MCF 10A (cell line): ENCODE measurements at regions not wholly inside any gene's neighbourhood (a gene's known extent, or its start where the extent isn't known, plus 50 kb on each side); places are given as distances from the start of the nearest gene placed in this dataset.

Source experiments
- BruUV-seq: library from RNA; stranded (reverse); fragments of 400-500 nt; replicated peaks from 2 replicates; lab custom pipeline; 2021; lab: Mats Ljungman, UMichigan
- CTCF ChIA-PET: fragments of 300-600 bp; sonication (Branson Sonifier 250); formaldehyde crosslinking; extraction: SDS; loops from one replicate; lab custom pipeline; 2021; ENCODE audit warnings: antibody characterized with exemption, inconsistent platforms; lab: Yijun Ruan, JAX
- POLR2A ChIA-PET: fragments of 300-600, 350-650 bp; sonication (Branson Sonifier 250); formaldehyde crosslinking; extraction: SDS; loops from one replicate; lab custom pipeline; 2020; ENCODE audit warnings: antibody characterized with exemption, inconsistent platforms; lab: Yijun Ruan, JAX
- DNase-seq: peaks from one replicate; pipeline ENCODE4 v3.0.0-alpha.2; 2018; ENCODE audit not compliant: unreplicated experiment
- H3K27ac Mint-ChIP-seq: one replicate; pipeline ENCODE4 v1.8.0; 2022; ENCODE audit warnings: mild to moderate bottlenecking, low read depth, mixed read lengths; ENCODE audit not compliant: unreplicated experiment
- H3K27me3 Mint-ChIP-seq: one replicate; pipeline ENCODE4 v1.8.0; 2022; ENCODE audit warnings: mixed read lengths; ENCODE audit not compliant: insufficient read depth, unreplicated experiment
- H3K36me3 Mint-ChIP-seq: one replicate; pipeline ENCODE4 v1.8.0; 2022; ENCODE audit warnings: mild to moderate bottlenecking, moderate library complexity, mixed read lengths; ENCODE audit not compliant: insufficient read depth, unreplicated experiment
- H3K4me1 Mint-ChIP-seq: one replicate; pipeline ENCODE4 v1.8.0; 2022; ENCODE audit warnings: mixed read lengths; ENCODE audit not compliant: insufficient read depth, unreplicated experiment
- H3K4me3 Mint-ChIP-seq: one replicate; pipeline ENCODE4 v1.8.0; 2022; ENCODE audit warnings: mild to moderate bottlenecking, moderate library complexity, mixed read lengths; ENCODE audit not compliant: unreplicated experiment
- H3K9me3 Mint-ChIP-seq: one replicate; pipeline ENCODE4 v1.8.0; 2022; ENCODE audit warnings: mixed read lengths; ENCODE audit not compliant: unreplicated experiment
- intact Hi-C: fragments of 100-400 bp; cut with micrococcal nuclease; formaldehyde crosslinking; loops from 2 replicates; pipeline ENCODE4 v1.14.1; 2022
- TF ChIP-seq, protein P1 (sequence below): fragments of 200-600 bp; IDR thresholded peaks from one replicate; pipeline ENCODE4 v1.8.0; 2022; ENCODE audit warnings: antibody characterized with exemption, mild to moderate bottlenecking; ENCODE audit not compliant: unreplicated experiment

DNA sequence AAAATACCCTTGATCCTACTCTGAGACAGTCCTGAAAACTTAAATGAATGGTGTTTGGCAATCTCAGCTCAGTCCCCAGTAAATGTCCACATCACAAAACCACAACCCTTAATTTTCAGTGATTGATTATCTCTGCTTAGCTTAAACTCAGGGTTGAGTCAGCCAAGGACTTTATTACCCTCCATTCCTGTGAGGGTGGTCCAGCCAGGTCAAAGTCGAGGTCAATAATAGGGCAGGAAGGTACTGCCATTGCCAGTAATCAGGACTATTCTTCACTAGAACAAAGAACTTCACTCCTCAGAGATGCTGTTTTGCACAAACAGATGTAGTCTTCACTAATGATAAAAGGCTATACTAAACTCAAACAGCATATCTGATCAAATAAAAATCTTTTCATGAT, 499.4 kb downstream of the ISL1 start:
- TF ChIP-seq, protein P1, sequence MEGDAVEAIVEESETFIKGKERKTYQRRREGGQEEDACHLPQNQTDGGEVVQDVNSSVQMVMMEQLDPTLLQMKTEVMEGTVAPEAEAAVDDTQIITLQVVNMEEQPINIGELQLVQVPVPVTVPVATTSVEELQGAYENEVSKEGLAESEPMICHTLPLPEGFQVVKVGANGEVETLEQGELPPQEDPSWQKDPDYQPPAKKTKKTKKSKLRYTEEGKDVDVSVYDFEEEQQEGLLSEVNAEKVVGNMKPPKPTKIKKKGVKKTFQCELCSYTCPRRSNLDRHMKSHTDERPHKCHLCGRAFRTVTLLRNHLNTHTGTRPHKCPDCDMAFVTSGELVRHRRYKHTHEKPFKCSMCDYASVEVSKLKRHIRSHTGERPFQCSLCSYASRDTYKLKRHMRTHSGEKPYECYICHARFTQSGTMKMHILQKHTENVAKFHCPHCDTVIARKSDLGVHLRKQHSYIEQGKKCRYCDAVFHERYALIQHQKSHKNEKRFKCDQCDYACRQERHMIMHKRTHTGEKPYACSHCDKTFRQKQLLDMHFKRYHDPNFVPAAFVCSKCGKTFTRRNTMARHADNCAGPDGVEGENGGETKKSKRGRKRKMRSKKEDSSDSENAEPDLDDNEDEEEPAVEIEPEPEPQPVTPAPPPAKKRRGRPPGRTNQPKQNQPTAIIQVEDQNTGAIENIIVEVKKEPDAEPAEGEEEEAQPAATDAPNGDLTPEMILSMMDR = no peak
- no peak for DNase-seq
- ChIA-PET POLR2A (no interaction called here), CTCF (interaction anchor here (0.9 kb wide), 1 partner anchor 11 kb away, joined by 4 read pairs; no protein-coding TSS in a partner anchor)
- BruUV-seq = no TSS peak
- Mint-ChIP-seq H3K4me3 (no peak overlapping the region), H3K27ac (no peak overlapping the region), H3K27me3 (no peaks in the 10 kb centered on the region), H3K9me3 (no peaks in the 10 kb centered on the region), H3K4me1 (no peaks in the 10 kb centered on the region), H3K36me3 (no peaks in the 10 kb centered on the region)
- intact Hi-C loops = no loop called here

DNA sequence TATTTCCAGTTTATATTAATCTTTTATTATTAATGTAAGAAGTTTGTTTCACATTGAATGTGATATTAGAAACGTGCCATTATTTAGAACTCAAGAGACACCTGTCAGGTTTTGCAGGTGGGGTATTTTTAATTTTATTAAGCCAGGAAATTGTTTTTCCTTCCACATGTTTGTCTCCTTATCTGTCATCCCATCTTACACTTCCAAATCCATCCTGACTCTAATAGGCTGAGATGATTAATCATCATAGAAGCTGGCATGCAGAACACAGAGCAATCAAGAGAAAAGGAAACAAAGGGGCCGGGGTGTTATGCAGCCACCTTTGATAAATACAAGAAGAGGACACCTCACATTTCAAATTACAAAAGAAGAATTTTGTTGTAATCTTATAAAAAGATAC, 506.5 kb downstream of the ISL1 start:
- Mint-ChIP-seq H3K9me3 (no peaks in the 10 kb centered on the region), H3K4me3 (no peak overlapping the region), H3K27me3 (no peaks in the 10 kb centered on the region), H3K27ac (no peak overlapping the region), H3K36me3 (peaks cover 6% of the 10 kb centered on the region), H3K4me1 (peaks cover 6% of the 10 kb centered on the region)
- TF ChIP-seq, protein P1 = no peak
- POLR2A ChIA-PET = no interaction called here
- intact Hi-C loops = no loop called here
- CTCF ChIA-PET = no interaction called here
- DNase-seq = no peak
- no TSS peak for BruUV-seq

- H3K27me3 Mint-ChIP-seq = no peaks in the 10 kb centered on the region
- H3K4me1 Mint-ChIP-seq = peaks cover 6% of the 10 kb centered on the region
- H3K27ac Mint-ChIP-seq = no peak overlapping the region
- H3K4me3 Mint-ChIP-seq = no peak overlapping the region
- ChIA-PET POLR2A (no interaction called here), CTCF (no interaction called here)
- TF ChIP-seq, protein P1 = no peak
- no TSS peak for BruUV-seq
- no peaks in the 10 kb centered on the region for H3K9me3 Mint-ChIP-seq
- intact Hi-C loops = no loop called here
- no peak for DNase-seq
- peaks cover 6% of the 10 kb centered on the region for H3K36me3 Mint-ChIP-seq
Observed at GRCh38 chr5:51890435-51891116, 507.3 kb downstream of the ISL1 start.

- Mint-ChIP-seq H3K9me3 (no peaks in the 10 kb centered on the region), H3K36me3 (peaks cover 6% of the 10 kb centered on the region), H3K4me1 (peaks cover 6% of the 10 kb centered on the region), H3K27me3 (no peaks in the 10 kb centered on the region), H3K4me3 (no peak overlapping the region), H3K27ac (no peak overlapping the region)
- ChIA-PET CTCF (interaction anchor here (0.6 kb wide), 1 partner anchor 154 kb away, joined by 3 read pairs; no protein-coding TSS in a partner anchor), POLR2A (interaction anchor here (0.6 kb wide), 1 partner anchor 12 kb away, joined by 3 read pairs; no protein-coding TSS in a partner anchor)
- intact Hi-C loops = no loop called here
- no TSS peak for BruUV-seq
- DNase-seq = no peak
- TF ChIP-seq, protein P1 = no peak
Observed at GRCh38 chr5:51892680-51893079, 509.4 kb downstream of the ISL1 start.
